Activated T-cell treated with anti-CD3 and anti-CD28 coated beads for 1 hour (primary cell): ENCODE measurements at regions not wholly inside any gene's neighbourhood (a gene's known extent, or its start where the extent isn't known, plus 50 kb on each side); places are given as distances from the start of the nearest gene placed in this dataset.

Experiments used
- DNase-seq: peaks from one replicate; pipeline ENCODE4 v3.0.0-alpha.2; 2020; ENCODE audit warnings: low read depth

DNA sequence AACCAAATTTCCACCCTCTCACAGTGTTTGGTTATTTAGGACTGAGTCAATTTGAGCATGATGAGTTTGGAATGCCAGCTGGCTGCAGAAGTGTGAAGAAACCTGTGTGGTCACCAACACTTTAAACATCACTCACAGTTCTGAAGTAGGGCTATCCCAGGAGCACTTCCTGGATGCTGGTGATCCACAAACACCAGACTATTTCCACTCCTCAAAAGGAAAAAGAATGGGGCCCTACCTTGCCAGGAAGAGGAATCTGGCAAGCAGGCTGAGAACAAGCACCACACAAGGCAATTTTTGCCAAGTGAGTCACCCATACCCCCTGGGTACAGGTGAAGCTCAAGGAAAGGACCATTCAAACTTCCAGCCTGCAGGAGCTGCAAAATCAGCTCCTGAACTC, 294.2 kb upstream of the PTGER4 start:
- no peak for DNase-seq

DNA sequence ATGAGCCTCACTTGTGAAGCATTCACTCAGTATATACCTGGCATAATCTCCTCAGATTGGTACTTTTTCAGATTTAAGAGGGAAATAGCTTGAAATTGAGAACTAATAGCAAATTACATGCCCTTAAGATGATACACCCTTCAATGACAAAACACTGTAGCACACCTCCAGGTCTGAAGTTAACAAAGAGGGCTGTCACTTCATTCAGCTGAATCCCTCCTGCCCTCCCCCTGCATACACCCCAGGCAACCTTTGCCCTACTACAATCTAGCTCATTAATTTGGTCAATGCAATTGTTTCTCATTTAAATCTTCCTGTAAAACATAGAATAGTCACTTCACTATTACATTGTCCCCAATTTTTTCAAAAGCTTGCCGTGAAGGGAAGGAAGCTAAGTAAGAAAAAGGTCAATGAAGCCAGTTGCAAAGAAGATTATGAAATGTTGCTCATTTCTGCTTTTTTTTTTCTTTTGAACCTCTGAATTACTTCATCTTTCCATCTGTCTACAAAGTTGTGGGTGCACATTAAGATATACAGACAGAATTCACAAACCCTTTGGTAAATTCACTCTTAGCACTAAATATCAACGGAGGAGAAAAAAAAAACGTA, 294.8 kb upstream of the PTGER4 start:
- DNase-seq = no peak

DNA sequence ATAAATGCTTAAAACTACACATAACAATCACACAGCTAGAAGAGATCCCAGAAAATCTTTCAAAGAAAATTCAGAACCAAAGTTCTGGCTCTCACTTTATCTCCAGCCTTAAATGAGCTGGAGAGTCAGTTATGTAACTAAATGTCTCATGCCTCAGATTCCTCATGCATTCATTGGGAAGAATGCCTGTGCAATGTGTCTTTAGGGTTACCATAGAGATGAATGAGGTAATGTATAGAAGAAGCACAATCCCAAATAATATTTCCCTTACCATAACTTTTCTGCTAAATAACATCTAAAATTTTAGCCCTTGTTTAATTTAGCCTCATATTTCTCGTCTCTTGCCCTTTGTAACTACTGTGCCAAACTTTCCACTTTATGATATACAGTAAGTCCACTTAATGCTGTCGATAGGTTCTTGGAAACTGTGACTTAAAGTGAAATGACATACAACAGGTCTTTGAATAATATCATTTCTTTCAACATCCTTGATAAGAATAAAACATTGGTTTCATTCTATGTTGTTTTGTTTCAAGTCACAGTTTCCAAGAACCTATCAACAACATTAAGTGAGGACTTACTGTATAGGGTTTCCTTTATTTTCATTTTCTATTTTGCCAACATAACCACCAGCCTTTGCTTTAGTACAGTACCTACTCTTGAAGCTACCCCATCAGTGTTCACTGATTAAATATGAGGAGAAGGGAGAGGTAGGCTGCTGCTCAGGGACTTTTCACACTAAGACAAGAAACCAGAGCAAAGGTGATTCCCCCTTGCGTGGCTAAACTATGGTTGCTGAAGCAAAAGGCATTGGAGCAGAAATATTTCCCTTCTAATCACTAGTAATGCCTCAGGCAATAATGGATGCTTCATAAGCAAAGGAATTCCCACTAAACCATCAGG, 295.7 kb upstream of the PTGER4 start:
- no peak for DNase-seq

DNA sequence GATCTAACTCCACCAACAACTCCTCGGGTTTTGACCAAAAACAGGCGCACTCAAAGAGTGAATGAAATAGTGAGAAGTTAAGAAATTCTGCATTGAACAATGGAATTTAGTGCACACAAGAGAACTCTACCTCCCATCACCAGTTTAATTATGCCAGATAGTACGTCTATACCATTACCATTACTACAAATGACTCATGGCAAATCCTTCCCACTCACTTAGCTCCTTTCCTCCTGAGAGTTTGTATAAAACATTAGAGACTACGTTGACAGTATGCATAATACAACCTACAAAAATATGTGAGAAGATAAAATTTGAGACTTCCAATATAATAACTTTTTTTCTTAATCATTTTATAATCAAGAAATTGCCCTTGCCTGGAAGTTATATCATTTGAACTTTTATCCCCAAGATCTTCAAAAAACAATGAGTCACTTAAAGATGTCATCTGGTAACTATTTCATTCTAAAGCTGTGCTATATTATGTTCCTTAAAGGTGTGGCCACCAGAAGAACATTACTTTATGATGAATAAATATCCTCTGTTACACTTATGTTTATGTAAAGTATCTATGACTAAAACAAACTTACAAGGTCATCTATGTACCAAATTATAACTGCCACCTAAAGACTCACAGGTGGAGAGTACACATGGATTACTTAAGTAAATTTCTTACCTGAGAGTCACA, 297.9 kb upstream of the PTGER4 start:
- DNase-seq = no peak

- DNase-seq = no peak
Measured at GRCh38 chr5:40381016-40381415, 298.7 kb upstream of the PTGER4 start.

DNA sequence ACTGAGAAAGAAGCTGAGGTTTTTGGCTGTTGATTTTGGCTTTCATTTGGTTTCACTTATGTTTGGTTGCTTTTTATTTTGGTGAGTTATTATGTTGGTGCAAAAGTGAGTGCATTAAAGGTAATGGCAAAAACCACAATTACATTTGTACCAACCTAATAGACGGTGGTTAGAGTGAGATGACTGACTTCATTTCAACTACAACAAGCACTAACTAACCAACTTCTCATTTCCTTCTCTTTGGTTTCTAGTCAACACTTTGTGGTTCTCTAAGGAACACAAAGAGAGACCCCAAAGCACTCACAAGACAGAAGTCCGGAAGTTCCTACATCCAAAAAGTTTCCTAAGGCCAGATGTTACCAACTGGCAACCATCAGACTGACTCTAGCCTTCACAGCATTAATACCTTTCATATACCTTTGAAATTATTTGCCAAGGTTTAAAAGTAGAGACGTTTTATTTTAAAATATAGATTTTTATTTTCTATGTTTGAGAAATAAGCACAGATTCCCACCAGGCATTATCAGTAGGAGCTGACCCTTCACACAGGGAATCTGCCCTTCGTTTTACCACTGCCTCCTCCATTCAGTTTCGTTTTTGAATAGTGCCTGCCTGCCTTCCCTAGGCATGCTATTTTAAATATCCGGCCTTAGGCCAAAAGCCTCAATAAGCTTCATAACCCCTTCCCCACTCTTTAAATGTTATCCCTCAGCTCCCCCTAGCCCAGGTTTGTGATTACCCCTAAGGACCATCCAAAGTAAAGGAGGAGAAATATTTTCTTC, 301.1 kb upstream of the PTGER4 start:
- DNase-seq = no peak

DNA sequence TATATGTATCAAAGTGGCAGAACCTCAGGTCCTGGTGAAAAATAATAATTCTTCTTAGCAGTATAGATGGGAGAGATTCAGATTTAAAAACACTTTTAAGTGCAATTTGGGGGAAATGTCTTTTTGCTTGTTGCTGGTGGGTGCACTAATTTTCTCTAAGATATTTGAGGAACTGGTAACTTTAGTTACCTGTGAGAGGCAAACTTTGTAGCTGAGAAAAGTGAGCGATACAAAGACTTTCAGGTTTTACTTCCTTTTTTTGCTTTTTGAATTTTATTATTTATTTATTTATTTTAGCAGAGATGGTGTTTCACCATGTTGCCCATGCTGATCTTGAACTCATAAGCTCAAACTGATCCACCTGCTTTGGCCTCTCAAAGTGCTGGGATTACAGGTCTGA, 303.1 kb upstream of the PTGER4 start:
- DNase-seq = no peak

DNA sequence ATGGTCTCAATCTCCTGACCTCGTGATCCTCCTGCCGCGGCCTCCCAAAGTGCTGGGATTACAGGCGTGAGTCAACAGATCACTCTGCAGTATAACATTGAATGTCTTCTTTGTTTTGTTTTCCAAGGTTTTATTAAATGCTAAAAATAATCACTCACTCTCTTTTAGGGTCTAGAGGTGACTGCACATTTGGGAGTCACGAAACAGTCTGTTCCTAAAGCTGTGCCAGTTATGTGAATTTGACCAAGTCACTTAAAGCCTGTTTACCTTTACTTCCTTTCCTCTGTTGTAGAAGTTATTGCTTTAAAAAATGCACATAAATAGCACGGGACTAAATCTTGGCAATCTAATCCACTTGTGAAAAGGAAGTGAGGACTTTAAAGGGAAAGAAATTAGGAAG, 304.9 kb upstream of the PTGER4 start:
- DNase-seq = no peak

- DNase-seq = no peak
Measured at GRCh38 chr5:40368200-40368599, 311.5 kb upstream of the PTGER4 start.

DNA sequence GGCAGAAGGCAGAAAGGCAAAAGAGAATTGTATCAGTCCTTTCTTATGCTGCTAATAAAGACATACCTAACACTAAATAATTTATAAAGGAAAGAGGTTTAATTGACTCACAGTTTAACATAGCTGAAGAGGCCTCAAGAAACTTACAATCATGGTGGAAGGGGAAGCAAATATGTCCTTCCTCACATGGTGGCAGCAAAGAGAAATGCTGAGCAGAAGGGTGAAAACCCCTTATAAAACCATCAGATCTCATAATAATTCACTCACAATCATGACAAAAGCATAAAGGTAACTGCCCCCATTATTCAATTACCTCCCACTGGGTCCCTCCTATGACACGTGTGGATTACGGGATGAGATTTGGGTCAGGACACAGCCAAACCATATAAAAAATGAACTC, 312.5 kb upstream of the PTGER4 start:
- no peak for DNase-seq

DNA sequence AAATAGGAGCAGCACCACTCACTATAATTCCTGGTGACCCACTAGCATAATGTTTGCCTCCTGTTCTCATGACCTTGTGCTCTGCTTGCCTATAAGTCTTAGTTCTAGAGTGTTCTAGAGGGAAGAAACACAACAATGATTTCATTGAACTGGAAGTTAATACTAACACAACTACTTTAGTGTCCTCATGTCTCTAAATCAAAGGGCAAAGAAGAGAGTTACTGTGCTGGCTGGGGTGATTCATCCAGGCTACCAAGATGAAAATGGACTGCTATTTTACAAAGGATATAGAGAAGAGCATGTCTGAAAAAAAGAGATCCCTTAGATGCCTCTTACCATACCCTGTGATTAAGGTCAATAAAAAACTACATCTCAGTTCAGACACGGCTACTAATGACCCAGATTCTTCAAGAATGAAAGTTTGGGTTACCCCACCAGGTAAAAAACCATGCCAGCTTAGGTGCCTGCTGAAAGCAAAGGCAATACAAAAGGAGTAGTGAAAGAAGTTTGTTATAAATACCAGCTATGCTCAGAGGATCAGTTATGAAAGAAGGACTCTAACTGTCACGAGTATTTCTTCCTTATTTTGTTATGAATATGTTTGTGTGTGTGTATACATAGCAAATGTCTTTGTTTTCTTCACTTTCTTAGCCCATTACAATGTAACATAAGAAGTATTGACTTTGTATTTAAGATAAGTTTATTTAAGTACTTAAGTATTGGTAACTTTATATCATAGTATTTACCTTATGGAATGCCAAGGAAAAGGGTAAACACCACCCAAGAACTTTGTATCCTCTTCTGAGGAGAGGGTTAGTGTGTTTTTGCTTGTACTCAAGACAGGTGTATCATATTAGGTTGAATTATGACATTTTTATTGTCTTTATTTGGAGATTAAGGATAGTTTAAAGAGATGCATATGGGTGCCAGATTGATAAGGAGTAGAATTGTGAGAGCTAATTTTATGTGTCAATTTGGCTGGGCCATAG, 314.1 kb upstream of the PTGER4 start:
- no peak for DNase-seq

- no peak for DNase-seq
Measured at GRCh38 chr5:40364441-40364840, 315.3 kb upstream of the PTGER4 start.

DNA sequence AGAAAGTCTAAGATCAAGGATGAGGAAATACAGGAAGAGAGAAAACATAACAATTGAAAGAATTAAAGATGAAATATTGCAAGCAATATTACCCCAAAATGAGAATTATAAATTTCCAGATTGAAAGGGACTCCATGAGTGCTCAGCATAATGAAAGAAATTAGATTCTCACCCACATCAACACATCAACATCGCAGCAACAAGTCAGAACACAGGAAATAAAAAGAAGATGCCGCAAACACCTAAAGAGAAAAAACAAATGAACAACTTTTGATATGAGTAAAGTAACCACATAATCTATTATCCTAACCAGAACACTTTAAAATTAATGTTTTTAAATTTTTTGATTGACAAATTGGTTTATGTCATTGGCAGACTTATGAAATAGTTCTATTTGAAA, 318.3 kb upstream of the PTGER4 start:
- DNase-seq = no peak

GRCh38 chr5:40360685-40361084, 319.0 kb upstream of the PTGER4 start:
- DNase-seq = no peak

- no peak for DNase-seq
Measured at GRCh38 chr5:40359832-40360231, 319.9 kb upstream of the PTGER4 start.

DNA sequence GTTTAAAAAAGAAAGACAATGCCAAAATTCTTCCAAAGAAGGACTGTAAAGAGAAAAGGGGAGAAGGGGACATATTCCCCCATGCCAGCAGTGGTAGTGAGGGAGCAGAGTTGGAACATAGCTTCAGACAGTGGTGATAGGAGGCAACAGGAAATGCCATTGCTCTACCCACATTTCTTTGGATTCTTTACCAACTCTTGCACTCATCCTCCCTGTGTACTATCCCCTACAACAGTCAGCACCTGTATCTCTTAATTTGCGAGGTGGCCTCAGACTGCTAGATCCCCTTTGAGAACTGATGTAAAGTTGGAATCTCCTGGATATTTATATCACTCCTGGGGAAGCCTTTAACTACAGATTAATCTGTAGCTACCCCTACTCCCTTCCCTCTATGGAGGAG, 320.6 kb upstream of the PTGER4 start:
- DNase-seq = no peak

DNA sequence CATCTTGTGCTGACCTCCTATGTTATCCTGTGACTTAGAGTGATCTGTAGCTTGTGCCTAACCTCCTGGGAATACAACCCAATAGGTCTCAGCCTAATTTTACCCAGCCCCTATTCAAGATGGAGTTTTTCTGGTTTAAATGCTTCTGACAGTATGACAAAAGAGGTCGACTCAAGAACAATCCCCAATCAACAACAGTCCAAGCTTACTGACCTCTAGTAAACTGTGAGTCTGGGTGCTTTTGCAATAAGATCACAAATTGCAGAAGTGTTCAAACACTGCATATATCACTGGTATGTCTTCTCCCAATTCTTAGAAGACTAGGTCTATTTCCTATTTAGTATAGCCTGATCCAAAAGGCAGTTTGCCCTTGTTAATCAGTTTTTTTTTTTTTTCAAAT, 323.5 kb upstream of the PTGER4 start:
- DNase-seq = no peak

- no peak for DNase-seq
Measured at GRCh38 chr5:40355846-40356245, 323.9 kb upstream of the PTGER4 start.

DNA sequence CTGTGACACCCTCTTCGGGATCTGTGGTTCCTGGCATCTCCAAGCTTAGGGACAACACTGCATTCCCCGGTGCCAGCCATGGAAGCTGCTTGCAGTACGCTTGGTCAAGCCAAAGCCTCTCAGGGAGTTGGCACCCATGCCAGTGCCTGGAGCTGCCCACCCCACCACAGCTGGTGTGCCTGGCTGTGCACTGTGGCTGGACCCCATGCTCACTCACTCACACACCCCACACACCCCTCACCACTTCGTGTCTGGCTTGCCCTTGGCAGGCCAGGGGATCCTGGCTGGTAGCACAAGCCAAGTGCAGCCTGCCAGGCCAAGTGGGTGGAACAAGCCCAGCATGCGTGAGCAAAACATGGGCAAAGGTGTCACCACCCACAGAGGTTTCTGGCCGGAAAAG, 324.5 kb upstream of the PTGER4 start:
- DNase-seq = no peak

GRCh38 chr5:40354171-40354570, 325.5 kb upstream of the PTGER4 start:
- no peak for DNase-seq

- DNase-seq = no peak
Measured at GRCh38 chr5:40353442-40353841, 326.3 kb upstream of the PTGER4 start.
